ENCODE measurements at regions not wholly inside any gene's neighbourhood (a gene's known extent, or its start where the extent isn't known, plus 50 kb on each side); places are given as distances from the start of the nearest gene placed in this dataset.

DNA sequence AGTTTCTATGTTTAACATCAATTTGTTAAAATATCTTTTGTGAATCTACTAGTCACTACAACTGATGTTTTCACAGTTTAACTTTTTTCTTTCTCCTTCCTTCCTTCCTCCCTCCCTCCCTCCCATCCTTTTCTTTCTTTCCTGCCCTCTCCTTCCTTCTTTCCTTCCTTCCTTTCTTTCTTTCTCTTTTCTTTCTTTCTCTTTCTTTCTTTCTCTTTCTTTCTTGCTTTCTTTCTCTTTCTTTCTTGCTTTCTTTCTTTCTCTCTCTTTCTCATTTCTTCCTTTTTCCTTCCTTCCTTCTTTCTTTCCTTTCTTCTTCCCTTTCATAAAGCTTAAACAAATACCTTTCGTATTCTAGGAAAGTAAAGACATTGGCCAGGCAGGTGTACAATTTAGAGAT lies 2083.0 kb upstream of the CELF4 start:
- no peaks in the 10 kb centered on the region for H3K9me3 ChIP-seq
- WGBS, 2 donors = 92 to 93% methylated on average over 1 of the region's 1 CpG
- H3K36me3 ChIP-seq = no peaks in the 10 kb centered on the region
- no peak overlapping the region for H3K4me3 ChIP-seq
- intact Hi-C loops (cut with DNase I) = no loop called here
- no peak for DNase-seq
- H3K27me3 ChIP-seq = no peaks in the 10 kb centered on the region
- TF ChIP-seq, protein P1, sequence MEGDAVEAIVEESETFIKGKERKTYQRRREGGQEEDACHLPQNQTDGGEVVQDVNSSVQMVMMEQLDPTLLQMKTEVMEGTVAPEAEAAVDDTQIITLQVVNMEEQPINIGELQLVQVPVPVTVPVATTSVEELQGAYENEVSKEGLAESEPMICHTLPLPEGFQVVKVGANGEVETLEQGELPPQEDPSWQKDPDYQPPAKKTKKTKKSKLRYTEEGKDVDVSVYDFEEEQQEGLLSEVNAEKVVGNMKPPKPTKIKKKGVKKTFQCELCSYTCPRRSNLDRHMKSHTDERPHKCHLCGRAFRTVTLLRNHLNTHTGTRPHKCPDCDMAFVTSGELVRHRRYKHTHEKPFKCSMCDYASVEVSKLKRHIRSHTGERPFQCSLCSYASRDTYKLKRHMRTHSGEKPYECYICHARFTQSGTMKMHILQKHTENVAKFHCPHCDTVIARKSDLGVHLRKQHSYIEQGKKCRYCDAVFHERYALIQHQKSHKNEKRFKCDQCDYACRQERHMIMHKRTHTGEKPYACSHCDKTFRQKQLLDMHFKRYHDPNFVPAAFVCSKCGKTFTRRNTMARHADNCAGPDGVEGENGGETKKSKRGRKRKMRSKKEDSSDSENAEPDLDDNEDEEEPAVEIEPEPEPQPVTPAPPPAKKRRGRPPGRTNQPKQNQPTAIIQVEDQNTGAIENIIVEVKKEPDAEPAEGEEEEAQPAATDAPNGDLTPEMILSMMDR (IDR thresholded peaks at IDR 0.05) = no peak
- no peak for TF ChIP-seq POLR2A (IDR thresholded peaks at IDR 0.05)
- no peak for TF ChIP-seq EP300 (IDR thresholded peaks at IDR 0.05)
- no peak for TF ChIP-seq POLR2AphosphoS5 (IDR thresholded peaks at IDR 0.05)
- no peak overlapping the region for H3K27ac ChIP-seq
- no peaks in the 10 kb centered on the region for H3K4me1 ChIP-seq

DNA sequence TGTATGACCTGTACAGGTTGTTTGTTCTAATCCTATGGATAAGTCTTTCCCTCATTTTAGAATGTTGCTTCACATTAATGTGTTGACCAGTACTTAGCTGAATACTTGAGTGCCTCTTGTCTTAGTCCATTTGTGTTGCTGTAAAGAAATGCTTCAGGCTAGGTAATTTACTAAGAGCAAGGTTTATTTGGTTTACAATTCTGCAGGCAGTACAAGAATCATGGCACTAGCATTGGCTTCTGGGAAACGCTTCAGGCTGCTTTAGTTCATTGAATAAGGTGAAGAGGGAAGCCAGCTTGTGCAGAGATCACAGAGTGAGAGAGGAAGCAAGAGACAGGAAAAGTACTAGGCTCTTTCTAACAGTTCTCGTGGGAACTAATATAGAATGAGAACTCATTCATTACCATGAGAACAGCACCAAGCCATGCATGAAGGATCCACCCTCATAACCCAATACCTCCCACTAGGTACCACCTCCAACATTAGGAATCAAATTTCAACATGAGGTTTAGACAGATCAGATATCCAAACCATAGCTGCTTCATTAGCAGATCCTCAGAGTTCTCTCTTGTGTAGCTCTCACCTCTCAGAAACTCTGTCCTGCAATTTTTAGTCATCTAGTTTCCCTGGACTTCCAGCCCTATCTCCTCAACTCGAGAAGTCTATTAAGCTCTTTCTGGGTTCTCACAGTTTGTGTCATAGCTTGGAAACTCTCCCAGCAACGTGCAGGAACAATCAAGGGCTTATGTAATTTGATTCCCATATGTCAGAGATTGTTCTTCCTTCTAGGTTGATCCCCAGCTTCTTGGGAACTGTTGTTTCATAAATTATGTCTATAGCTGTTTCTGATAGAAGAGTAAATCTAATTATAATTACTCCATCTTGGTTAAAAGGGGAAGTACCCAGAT lies 2082.3 kb upstream of the CELF4 start:
- Histone ChIP-seq H3K9me3 (no peaks in the 10 kb centered on the region), H3K4me3 (no peak overlapping the region), H3K36me3 (no peaks in the 10 kb centered on the region), H3K27ac (no peak overlapping the region), H3K27me3 (no peaks in the 10 kb centered on the region), H3K4me1 (no peaks in the 10 kb centered on the region)
- TF ChIP-seq, protein P1 (IDR thresholded peaks at IDR 0.05) = no peak
- 44 to 54% methylated on average over 4 of the region's 4 CpGs for WGBS, 2 donors
- intact Hi-C loops (cut with DNase I) = no loop called here
- no peak for DNase-seq

DNA sequence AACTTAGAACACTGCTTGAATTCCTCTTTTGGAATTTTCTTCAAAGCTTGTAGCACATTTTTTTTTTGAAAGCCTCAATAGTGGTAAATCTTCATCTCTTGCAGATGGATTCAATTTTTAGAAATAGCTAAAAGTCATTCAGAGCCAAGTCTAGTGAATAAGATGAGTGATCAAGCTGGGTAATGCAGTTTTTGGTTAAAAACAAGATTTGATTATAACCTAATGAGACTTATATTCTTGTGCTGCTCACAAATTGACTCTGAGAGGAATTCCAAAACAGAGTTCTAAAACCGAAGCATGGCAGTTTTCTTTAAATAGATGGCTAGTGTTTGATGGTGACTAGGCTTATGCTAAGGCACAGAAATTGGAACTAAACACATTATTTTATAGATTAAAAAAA lies 2072.6 kb upstream of the CELF4 start:
- Histone ChIP-seq H3K27me3 (no peaks in the 10 kb centered on the region), H3K4me1 (no peaks in the 10 kb centered on the region), H3K9me3 (no peaks in the 10 kb centered on the region), H3K4me3 (no peak overlapping the region), H3K36me3 (no peaks in the 10 kb centered on the region), H3K27ac (no peak overlapping the region)
- WGBS, 2 donors = 89 to 91% methylated on average over 1 of the region's 1 CpG
- intact Hi-C loops (cut with DNase I) = no loop called here
- TF ChIP-seq EP300 (IDR thresholded peaks at IDR 0.05) (no peak), POLR2A (IDR thresholded peaks at IDR 0.05) (no peak), POLR2AphosphoS5 (IDR thresholded peaks at IDR 0.05) (no peak)
- TF ChIP-seq, protein P1 (IDR thresholded peaks at IDR 0.05) = no peak
- no peak for DNase-seq

DNA sequence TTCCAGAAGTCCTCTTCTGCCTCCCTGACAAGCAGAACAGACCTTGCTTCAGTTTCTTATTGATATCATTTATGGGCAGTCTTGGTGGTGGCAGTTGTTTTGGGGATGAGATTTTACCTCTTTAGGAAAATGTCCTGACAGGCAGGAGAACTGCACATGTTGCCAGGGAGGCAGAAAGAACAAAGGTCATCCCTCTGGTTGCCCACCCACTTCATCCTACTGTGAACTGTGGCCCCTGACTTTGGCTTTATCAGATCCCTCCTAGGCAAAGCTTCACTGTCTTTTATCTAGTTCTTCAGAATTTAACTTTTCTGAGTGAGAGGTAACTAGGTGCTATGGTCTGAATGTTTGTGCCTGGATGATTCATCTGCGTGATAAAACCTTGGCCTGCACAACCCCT lies 2071.3 kb upstream of the CELF4 start:
- no peaks in the 10 kb centered on the region for H3K9me3 ChIP-seq
- DNase-seq = no peak
- H3K36me3 ChIP-seq = no peaks in the 10 kb centered on the region
- 91 to 96% methylated on average over 1 of the region's 1 CpG for WGBS, 2 donors
- no peak for TF ChIP-seq POLR2AphosphoS5 (IDR thresholded peaks at IDR 0.05)
- TF ChIP-seq, protein P1 (IDR thresholded peaks at IDR 0.05) = no peak
- no peak for TF ChIP-seq EP300 (IDR thresholded peaks at IDR 0.05)
- TF ChIP-seq POLR2A (IDR thresholded peaks at IDR 0.05) = no peak
- H3K4me1 ChIP-seq = no peaks in the 10 kb centered on the region
- intact Hi-C loops (cut with DNase I) = no loop called here
- no peaks in the 10 kb centered on the region for H3K27me3 ChIP-seq
- H3K4me3 ChIP-seq = no peak overlapping the region
- H3K27ac ChIP-seq = no peak overlapping the region

DNA sequence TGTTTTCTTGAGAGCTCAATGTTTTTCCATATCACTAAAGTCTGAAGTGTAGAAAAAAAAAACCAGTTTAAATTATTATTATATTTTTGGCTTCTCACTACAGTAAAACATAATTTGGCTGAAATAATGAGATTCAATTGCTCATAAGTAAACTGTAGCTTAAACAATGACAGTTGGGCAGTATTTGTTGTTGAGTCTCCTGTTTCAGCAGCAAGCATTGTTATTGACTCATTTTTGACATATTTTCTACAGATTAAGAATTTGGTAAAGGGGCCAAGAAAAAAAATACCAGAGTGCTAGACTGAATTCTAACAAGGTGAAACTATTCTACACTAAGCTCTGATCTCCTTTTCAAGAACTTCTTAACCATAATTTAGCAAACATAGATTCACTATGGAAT lies 2070.4 kb upstream of the CELF4 start:
- TF ChIP-seq EP300 (IDR thresholded peaks at IDR 0.05) (no peak), POLR2AphosphoS5 (IDR thresholded peaks at IDR 0.05) (no peak), POLR2A (IDR thresholded peaks at IDR 0.05) (no peak)
- TF ChIP-seq, protein P1 (IDR thresholded peaks at IDR 0.05) = no peak
- Histone ChIP-seq H3K36me3 (no peaks in the 10 kb centered on the region), H3K27ac (no peak overlapping the region), H3K4me3 (no peak overlapping the region), H3K4me1 (no peaks in the 10 kb centered on the region), H3K9me3 (no peaks in the 10 kb centered on the region), H3K27me3 (no peaks in the 10 kb centered on the region)
- DNase-seq = no peak
- intact Hi-C loops (cut with DNase I) = no loop called here

Measured in sigmoid colon (tissue), 6 donors.